HEK293 (cell line): ENCODE measurements at regions not wholly inside any gene's neighbourhood (a gene's known extent, or its start where the extent isn't known, plus 50 kb on each side); places are given as distances from the start of the nearest gene placed in this dataset.

Experiments used
- KLF7 ChIP-seq: fragments of 450-650 bp; formaldehyde crosslinking; IDR thresholded peaks from 2 replicates; pipeline ENCODE4 v1.5.1; 2016; ENCODE audit warnings: missing biosample characterization, missing genetic modification characterization, borderline replicate concordance
- REST ChIP-seq: fragments of 450-650 bp; formaldehyde crosslinking; IDR thresholded peaks from 2 replicates; pipeline ENCODE4 v1.5.1; 2016; ENCODE audit warnings: missing biosample characterization, missing genetic modification characterization
- YY1 ChIP-seq: fragments of 450-650 bp; formaldehyde crosslinking; IDR thresholded peaks from 2 replicates; pipeline ENCODE4 v1.5.1; 2018; ENCODE audit warnings: missing biosample characterization, missing genetic modification characterization
- ZFP69B ChIP-seq: fragments of 450-650 bp; formaldehyde crosslinking; IDR thresholded peaks from 2 replicates; pipeline ENCODE4 v1.5.1; 2016; ENCODE audit warnings: missing biosample characterization, missing genetic modification characterization
- TF ChIP-seq, protein P1 (sequence below): fragments of 450-650 bp; formaldehyde crosslinking; IDR thresholded peaks from 2 replicates; pipeline ENCODE4 v1.5.1; 2016; ENCODE audit warnings: missing biosample characterization, missing genetic modification characterization

DNA sequence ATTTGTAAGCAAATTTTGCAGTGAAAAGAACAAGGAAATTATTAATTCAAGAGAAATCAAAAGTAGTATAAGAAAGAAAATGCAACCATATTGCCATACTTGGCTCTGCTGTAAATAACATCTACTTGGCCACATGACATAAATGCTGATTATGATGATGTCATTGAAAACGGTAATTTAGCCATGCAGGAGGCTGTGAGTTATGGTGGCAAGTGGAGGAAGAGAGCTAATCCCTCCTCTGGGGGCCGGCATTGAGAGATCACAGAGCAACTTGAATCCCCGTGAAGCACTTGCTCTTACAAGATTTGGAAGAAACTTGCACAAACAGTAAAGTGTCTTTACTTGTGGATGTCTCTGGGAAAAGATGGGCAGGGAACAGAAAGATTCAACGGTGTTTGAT, 456.6 kb downstream of the PREX1 start:
- TF ChIP-seq, protein P1, sequence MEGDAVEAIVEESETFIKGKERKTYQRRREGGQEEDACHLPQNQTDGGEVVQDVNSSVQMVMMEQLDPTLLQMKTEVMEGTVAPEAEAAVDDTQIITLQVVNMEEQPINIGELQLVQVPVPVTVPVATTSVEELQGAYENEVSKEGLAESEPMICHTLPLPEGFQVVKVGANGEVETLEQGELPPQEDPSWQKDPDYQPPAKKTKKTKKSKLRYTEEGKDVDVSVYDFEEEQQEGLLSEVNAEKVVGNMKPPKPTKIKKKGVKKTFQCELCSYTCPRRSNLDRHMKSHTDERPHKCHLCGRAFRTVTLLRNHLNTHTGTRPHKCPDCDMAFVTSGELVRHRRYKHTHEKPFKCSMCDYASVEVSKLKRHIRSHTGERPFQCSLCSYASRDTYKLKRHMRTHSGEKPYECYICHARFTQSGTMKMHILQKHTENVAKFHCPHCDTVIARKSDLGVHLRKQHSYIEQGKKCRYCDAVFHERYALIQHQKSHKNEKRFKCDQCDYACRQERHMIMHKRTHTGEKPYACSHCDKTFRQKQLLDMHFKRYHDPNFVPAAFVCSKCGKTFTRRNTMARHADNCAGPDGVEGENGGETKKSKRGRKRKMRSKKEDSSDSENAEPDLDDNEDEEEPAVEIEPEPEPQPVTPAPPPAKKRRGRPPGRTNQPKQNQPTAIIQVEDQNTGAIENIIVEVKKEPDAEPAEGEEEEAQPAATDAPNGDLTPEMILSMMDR: no peak
- TF ChIP-seq ZFP69B (tag by site-specific recombination): no peak
- no peak for TF ChIP-seq REST
- no peak for TF ChIP-seq YY1 (tag by site-specific recombination)
- TF ChIP-seq KLF7 (tag by site-specific recombination): no peak
